IMR-90 (cell line): ENCODE measurements at regions not wholly inside any gene's neighbourhood (a gene's known extent, or its start where the extent isn't known, plus 50 kb on each side); places are given as distances from the start of the nearest gene placed in this dataset.

Experiments used
- ATAC-seq: fragments of 200-7000 bp; cut with Tn5 transposase; 2 replicates; pipeline ENCODE4 v1.9.1; 2020; ENCODE audit warnings: low read depth, mild to moderate bottlenecking, moderate library complexity
- BruUV-seq: library from RNA; stranded (reverse); fragments of 400-500 nt; replicated peaks from 2 replicates; lab custom pipeline; 2021; lab: Mats Ljungman, UMichigan
- CTCF ChIA-PET: fragments of 300-600 bp; formaldehyde crosslinking; extraction: SDS; loops from one replicate; lab custom pipeline; 2021; ENCODE audit warnings: antibody characterized with exemption; lab: Yijun Ruan, JAX
- POLR2A ChIA-PET: fragments of 300-600 bp; sonication (Branson Sonifier 250); formaldehyde crosslinking; loops from one replicate; lab custom pipeline; 2022; ENCODE audit warnings: antibody characterized with exemption; ENCODE audit not compliant: unreplicated experiment; lab: Charles Lee
- DNase-seq: peaks from one replicate; pipeline ENCODE4 v3.0.0; 2013
- H2AFZ ChIP-seq: replicated peaks from 2 replicates; pipeline ENCODE3; 2013; ENCODE audit warnings: low read length, mild to moderate bottlenecking; ENCODE audit not compliant: poor library complexity
- H2AK5ac ChIP-seq: 2 replicates; pipeline ENCODE4 v1.6.1; 2013; ENCODE audit warnings: low read depth, low read length, inconsistent platforms
- H2AK9ac ChIP-seq: replicated peaks from 2 replicates; pipeline ENCODE3; 2013; ENCODE audit warnings: mild to moderate bottlenecking, low read depth, low read length, moderate library complexity; ENCODE audit not compliant: poor library complexity
- H2BK120ac ChIP-seq: 2 replicates; pipeline ENCODE4 v1.6.1; 2013; ENCODE audit warnings: low read depth, low read length, inconsistent platforms
- H2BK15ac ChIP-seq: 3 replicates; pipeline ENCODE4 v1.6.1; 2013; ENCODE audit warnings: low read depth, low read length, inconsistent platforms
- H2BK20ac ChIP-seq: 2 replicates; pipeline ENCODE4 v1.6.1; 2013; ENCODE audit warnings: low read depth, mild to moderate bottlenecking, inconsistent platforms, low read length, moderate library complexity
- H2BK5ac ChIP-seq: 2 replicates; pipeline ENCODE4 v1.6.1; 2013; ENCODE audit warnings: mild to moderate bottlenecking, low read depth, low read length, inconsistent platforms; ENCODE audit not compliant: poor library complexity, severe bottlenecking
- H3K14ac ChIP-seq: replicated peaks from 2 replicates; pipeline ENCODE4 v1.6.1; 2013; ENCODE audit warnings: low read depth, low read length, inconsistent platforms
- H3K18ac ChIP-seq: 2 replicates; pipeline ENCODE4 v1.6.1; 2013; ENCODE audit warnings: low read depth, low read length, control low read depth
- H3K23ac ChIP-seq: 2 replicates; pipeline ENCODE4 v1.6.1; 2013; ENCODE audit warnings: low read depth, low read length, inconsistent platforms
- H3K27ac ChIP-seq: 2 replicates; pipeline ENCODE4 v1.5.1; 2013; ENCODE audit warnings: mild to moderate bottlenecking, control low read depth, low read length; ENCODE audit not compliant: insufficient read depth
- H3K27me3 ChIP-seq: 2 replicates; pipeline ENCODE4 v1.6.1; 2013; ENCODE audit warnings: low read length; ENCODE audit not compliant: control insufficient read depth, insufficient read depth
- H3K36me3 ChIP-seq: 2 replicates; pipeline ENCODE4 v1.6.1; 2013; ENCODE audit warnings: low read length, mixed read lengths; ENCODE audit not compliant: control insufficient read depth, insufficient read depth
- H3K4ac ChIP-seq: 2 replicates; pipeline ENCODE4 v1.6.1; 2013; ENCODE audit warnings: low read depth, low read length, inconsistent platforms
- H3K4me1 ChIP-seq: 2 replicates; pipeline ENCODE4 v1.6.1; 2013; ENCODE audit warnings: low read length, mixed read lengths; ENCODE audit not compliant: control insufficient read depth, insufficient read depth
- H3K4me2 ChIP-seq: 2 replicates; pipeline ENCODE4 v1.6.1; 2013; ENCODE audit warnings: low read depth, mild to moderate bottlenecking, control low read depth, low read length, moderate library complexity
- H3K4me3 ChIP-seq: 2 replicates; pipeline ENCODE4 v1.5.1; 2013; ENCODE audit warnings: low read depth, mild to moderate bottlenecking, control low read depth, low read length, moderate library complexity; ENCODE audit not compliant: insufficient read depth
- H3K56ac ChIP-seq: 2 replicates; pipeline ENCODE4 v1.6.1; 2013; ENCODE audit warnings: low read length, inconsistent platforms; ENCODE audit not compliant: insufficient read depth; ENCODE audit errors: extremely low read depth
- H3K79me1 ChIP-seq, 2 experiments: 2 replicates each; pipeline ENCODE4 v1.6.1; 2013; ENCODE audit warnings: low read length in 2 of 2, inconsistent platforms in 1 of 2, low read depth in 1 of 2
- H3K9ac ChIP-seq: 2 replicates; pipeline ENCODE4 v1.6.1; 2013; ENCODE audit warnings: low read depth, low read length, control low read depth
- H3K9me1 ChIP-seq: 2 replicates; pipeline ENCODE4 v1.6.1; 2013; ENCODE audit warnings: low read length, inconsistent platforms; ENCODE audit not compliant: insufficient read depth
- H3K9me3 ChIP-seq: 2 replicates; pipeline ENCODE4 v1.6.1; 2013; ENCODE audit warnings: low read length; ENCODE audit not compliant: control insufficient read depth, insufficient read depth
- H4K20me1 ChIP-seq: 2 replicates; pipeline ENCODE4 v1.6.1; 2013; ENCODE audit warnings: low read length, inconsistent platforms; ENCODE audit not compliant: insufficient read depth
- H4K5ac ChIP-seq: 2 replicates; pipeline ENCODE4 v1.6.1; 2013; ENCODE audit warnings: mild to moderate bottlenecking, low read depth, low read length, control low read depth
- H4K8ac ChIP-seq, 2 experiments: 2 replicates each; pipeline ENCODE4 v1.6.1; 2013; ENCODE audit warnings: low read depth in 2 of 2, low read length in 2 of 2, control low read depth in 1 of 2, inconsistent platforms in 1 of 2
- H4K91ac ChIP-seq: 2 replicates; pipeline ENCODE4 v1.6.1; 2013; ENCODE audit warnings: low read depth, low read length, inconsistent platforms; ENCODE audit not compliant: insufficient read depth
- BHLHE40 ChIP-seq: fragments of 150-350 bp; IDR thresholded peaks from 2 replicates; pipeline ENCODE4 v1.6.1; 2016; ENCODE audit warnings: mild to moderate bottlenecking, low read depth, low read length
- CEBPB ChIP-seq: IDR thresholded peaks from 2 replicates; pipeline ENCODE4 v1.6.1; 2012; ENCODE audit warnings: low read depth, low read length, improper control_type of control experiment
- FOS ChIP-seq: fragments of 150-350 bp; IDR thresholded peaks from 2 replicates; pipeline ENCODE4 v1.6.1; 2016; ENCODE audit warnings: low read depth, low read length
- MAFK ChIP-seq: IDR thresholded peaks from 2 replicates; pipeline ENCODE4 v1.6.1; 2012; ENCODE audit warnings: low read depth, low read length, improper control_type of control experiment
- MAZ ChIP-seq: IDR thresholded peaks from 2 replicates; pipeline ENCODE4 v1.6.1; 2012; ENCODE audit warnings: low read depth, mild to moderate bottlenecking, low read length, improper control_type of control experiment, moderate library complexity, borderline replicate concordance
- MXI1 ChIP-seq: IDR thresholded peaks from 2 replicates; pipeline ENCODE4 v1.6.1; 2012; ENCODE audit warnings: low read depth, mild to moderate bottlenecking, low read length, moderate library complexity, borderline replicate concordance
- NFE2L2 ChIP-seq: fragments of 150-350 bp; IDR thresholded peaks from 2 replicates; pipeline ENCODE4 v1.6.1; 2016; ENCODE audit warnings: low read depth, mild to moderate bottlenecking, low read length
- RAD21 ChIP-seq: IDR thresholded peaks from 2 replicates; pipeline ENCODE4 v1.6.1; 2012; ENCODE audit warnings: low read length, improper control_type of control experiment
- RCOR1 ChIP-seq: IDR thresholded peaks from 2 replicates; pipeline ENCODE4 v1.6.1; 2012; ENCODE audit warnings: mild to moderate bottlenecking, low read length, improper control_type of control experiment; ENCODE audit not compliant: insufficient replicate concordance
- RFX5 ChIP-seq: IDR thresholded peaks from 2 replicates; pipeline ENCODE4 v1.8.0; 2012; ENCODE audit warnings: low read depth, mild to moderate bottlenecking, low read length, moderate library complexity
- WGBS, 2 experiments: methylation state at CpG; one replicate each; pipeline versions ENCODE4 v1.1.5 to v1.1.7; 2013; ENCODE audit warnings: missing lambda C conversion rate in 2 of 2; ENCODE audit not compliant: insufficient read length in 1 of 2; ENCODE audit errors: extremely low coverage in 2 of 2; 5-methylcytosine and 5-hydroxymethylcytosine counted together
- dilution Hi-C: fragments of 300-500 bp; cut with HindIII; formaldehyde crosslinking; loops from one replicate; pipeline ENCODE4 v1.14.3; 2018; ENCODE audit warnings: low sequenced_read_pairs; ENCODE audit not compliant: unreplicated experiment
- in situ Hi-C: fragments of 300-500 bp; cut with MboI; formaldehyde crosslinking; loops from 3 replicates; pipeline ENCODE4 v1.14.3; 2019; ENCODE audit warnings: low sequenced_read_pairs, inconsistent platforms, mixed read lengths
- intact Hi-C: fragments of 100-400 bp; cut with micrococcal nuclease; formaldehyde crosslinking; loops from 2 replicates; pipeline ENCODE4 v1.10.0; 2022
- TF ChIP-seq, protein P1 (sequence below): fragments of 150-350 bp; IDR thresholded peaks from 2 replicates; pipeline ENCODE4 v1.6.1; 2017; ENCODE audit warnings: mild to moderate bottlenecking, antibody characterized with exemption, low read length, low read depth
- TF ChIP-seq, protein P2 (sequence below): fragments of 150-350 bp; IDR thresholded peaks from 2 replicates; pipeline ENCODE4 v1.6.1; 2016; ENCODE audit warnings: low read depth, mild to moderate bottlenecking, low read length, moderate library complexity, borderline replicate concordance

DNA sequence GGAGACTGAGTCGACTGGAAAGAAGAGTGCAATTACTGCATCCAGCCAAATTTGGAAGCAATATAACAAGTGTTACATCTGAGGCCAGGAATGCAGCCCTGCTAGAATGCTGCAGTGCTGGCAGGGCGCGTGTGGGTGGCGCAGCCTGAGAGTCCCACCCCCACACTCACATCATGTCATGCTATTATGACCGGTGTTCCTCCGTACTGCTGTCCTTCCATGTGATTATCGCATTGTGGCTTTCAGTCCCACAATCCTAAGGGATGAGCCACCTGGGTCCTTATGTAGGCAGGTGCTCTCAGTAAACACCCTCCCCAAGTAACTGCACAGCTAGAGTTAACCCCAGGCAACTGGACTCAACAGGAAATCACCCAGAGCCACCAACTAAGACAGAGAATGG, 122.6 kb upstream of the CPEB2 start:
- Histone ChIP-seq H2AK9ac (no peak overlapping the region), H3K18ac (no peak overlapping the region), H3K4ac (no peak overlapping the region), H3K56ac (no peak overlapping the region), H3K79me1 (no peaks in the 10 kb centered on the region), H3K4me3 (no peak overlapping the region), H2BK120ac (no peak overlapping the region), H3K27ac (no peak overlapping the region), H2AK5ac (no peak overlapping the region), H3K9me1 (no peaks in the 10 kb centered on the region), H3K4me1 (no peaks in the 10 kb centered on the region), H4K8ac (no peak overlapping the region), H3K4me2 (no peak overlapping the region), H3K27me3 (peaks cover 4% of the 10 kb centered on the region; the same call in 1 of the 2 replicates), H3K9me3 (no peaks in the 10 kb centered on the region), H2AFZ (no peak overlapping the region), H4K91ac (no peak overlapping the region), H4K20me1 (no peaks in the 10 kb centered on the region), H3K23ac (no peak overlapping the region), H3K36me3 (no peaks in the 10 kb centered on the region), H3K9ac (no peak overlapping the region), H2BK20ac (no peak overlapping the region), H2BK5ac (no peak overlapping the region), H4K5ac (no peak overlapping the region), H3K14ac (no peak overlapping the region), H2BK15ac (no peak overlapping the region)
- WGBS, 2 experiments: 75% methylated on average over 3 of the region's 7 CpGs; no CpG with 5 or more reads in 1 of the 2 experiments
- dilution Hi-C loops: no loop called here
- no peak for DNase-seq
- in situ Hi-C loops: no loop called here
- POLR2A ChIA-PET: no interaction called here
- intact Hi-C loops: no loop called here
- BruUV-seq: no TSS peak
- no peak for TF ChIP-seq MAZ
- TF ChIP-seq RFX5: no peak
- TF ChIP-seq NFE2L2: no peak
- no peak for TF ChIP-seq RCOR1
- TF ChIP-seq BHLHE40: no peak
- TF ChIP-seq CEBPB: no peak
- no peak for TF ChIP-seq FOS
- TF ChIP-seq MAFK: no peak
- TF ChIP-seq, protein P1, sequence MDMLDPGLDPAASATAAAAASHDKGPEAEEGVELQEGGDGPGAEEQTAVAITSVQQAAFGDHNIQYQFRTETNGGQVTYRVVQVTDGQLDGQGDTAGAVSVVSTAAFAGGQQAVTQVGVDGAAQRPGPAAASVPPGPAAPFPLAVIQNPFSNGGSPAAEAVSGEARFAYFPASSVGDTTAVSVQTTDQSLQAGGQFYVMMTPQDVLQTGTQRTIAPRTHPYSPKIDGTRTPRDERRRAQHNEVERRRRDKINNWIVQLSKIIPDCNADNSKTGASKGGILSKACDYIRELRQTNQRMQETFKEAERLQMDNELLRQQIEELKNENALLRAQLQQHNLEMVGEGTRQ: no peak
- no peak for TF ChIP-seq RAD21
- TF ChIP-seq, protein P2, sequence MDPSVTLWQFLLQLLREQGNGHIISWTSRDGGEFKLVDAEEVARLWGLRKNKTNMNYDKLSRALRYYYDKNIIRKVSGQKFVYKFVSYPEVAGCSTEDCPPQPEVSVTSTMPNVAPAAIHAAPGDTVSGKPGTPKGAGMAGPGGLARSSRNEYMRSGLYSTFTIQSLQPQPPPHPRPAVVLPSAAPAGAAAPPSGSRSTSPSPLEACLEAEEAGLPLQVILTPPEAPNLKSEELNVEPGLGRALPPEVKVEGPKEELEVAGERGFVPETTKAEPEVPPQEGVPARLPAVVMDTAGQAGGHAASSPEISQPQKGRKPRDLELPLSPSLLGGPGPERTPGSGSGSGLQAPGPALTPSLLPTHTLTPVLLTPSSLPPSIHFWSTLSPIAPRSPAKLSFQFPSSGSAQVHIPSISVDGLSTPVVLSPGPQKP: no peak
- no peak for TF ChIP-seq MXI1
- ATAC-seq: no peak
- CTCF ChIA-PET: no interaction called here
